RWPE1 (cell line): ENCODE measurements at regions not wholly inside any gene's neighbourhood (a gene's known extent, or its start where the extent isn't known, plus 50 kb on each side); places are given as distances from the start of the nearest gene placed in this dataset.
"Not testable (repeated sequence)": the region's sequence is repeated elsewhere in the genome, so short reads cannot be mapped to it uniquely, and the experiment has no call there.

Experiments used
- CTCF ChIA-PET: fragments of 350-600 bp; sonication (Branson Sonifier 250); formaldehyde crosslinking; extraction: SDS; loops from one replicate; lab custom pipeline; 2021; lab: Yijun Ruan, JAX
- POLR2A ChIA-PET: fragments of 400-600 bp; formaldehyde crosslinking; extraction: SDS; loops from one replicate; lab custom pipeline; 2020; ENCODE audit warnings: antibody characterized with exemption; ENCODE audit not compliant: low non-redundant PET; lab: Yijun Ruan, JAX
- DNase-seq: peaks from one replicate; pipeline ENCODE4 v3.0.0; 2012; ENCODE audit warnings: low spot score
- H3K27ac ChIP-seq: fragments of 450-650 bp; 2 replicates; pipeline ENCODE4 v1.5.1; 2017
- TF ChIP-seq, protein P1 (sequence below): fragments of 450-650 bp; conservative IDR thresholded peaks from 2 replicates; pipeline ENCODE4 v1.5.1; 2017; ENCODE audit warnings: low read depth, mild to moderate bottlenecking

- POLR2A ChIA-PET = no interaction called here
- TF ChIP-seq, protein P1, sequence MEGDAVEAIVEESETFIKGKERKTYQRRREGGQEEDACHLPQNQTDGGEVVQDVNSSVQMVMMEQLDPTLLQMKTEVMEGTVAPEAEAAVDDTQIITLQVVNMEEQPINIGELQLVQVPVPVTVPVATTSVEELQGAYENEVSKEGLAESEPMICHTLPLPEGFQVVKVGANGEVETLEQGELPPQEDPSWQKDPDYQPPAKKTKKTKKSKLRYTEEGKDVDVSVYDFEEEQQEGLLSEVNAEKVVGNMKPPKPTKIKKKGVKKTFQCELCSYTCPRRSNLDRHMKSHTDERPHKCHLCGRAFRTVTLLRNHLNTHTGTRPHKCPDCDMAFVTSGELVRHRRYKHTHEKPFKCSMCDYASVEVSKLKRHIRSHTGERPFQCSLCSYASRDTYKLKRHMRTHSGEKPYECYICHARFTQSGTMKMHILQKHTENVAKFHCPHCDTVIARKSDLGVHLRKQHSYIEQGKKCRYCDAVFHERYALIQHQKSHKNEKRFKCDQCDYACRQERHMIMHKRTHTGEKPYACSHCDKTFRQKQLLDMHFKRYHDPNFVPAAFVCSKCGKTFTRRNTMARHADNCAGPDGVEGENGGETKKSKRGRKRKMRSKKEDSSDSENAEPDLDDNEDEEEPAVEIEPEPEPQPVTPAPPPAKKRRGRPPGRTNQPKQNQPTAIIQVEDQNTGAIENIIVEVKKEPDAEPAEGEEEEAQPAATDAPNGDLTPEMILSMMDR = no peak
- no peak for DNase-seq
- no peak overlapping the region for H3K27ac ChIP-seq
- CTCF ChIA-PET = no interaction called here
Observed at GRCh38 chrX:7638078-7638710, 204.8 kb upstream of the VCX start.

GRCh38 chrX:7637066-7637465, 205.9 kb upstream of the VCX start:
- ChIA-PET POLR2A (no interaction called here), CTCF (no interaction called here)
- no peak for DNase-seq
- TF ChIP-seq, protein P1 = no peak
- no peak overlapping the region for H3K27ac ChIP-seq

DNA sequence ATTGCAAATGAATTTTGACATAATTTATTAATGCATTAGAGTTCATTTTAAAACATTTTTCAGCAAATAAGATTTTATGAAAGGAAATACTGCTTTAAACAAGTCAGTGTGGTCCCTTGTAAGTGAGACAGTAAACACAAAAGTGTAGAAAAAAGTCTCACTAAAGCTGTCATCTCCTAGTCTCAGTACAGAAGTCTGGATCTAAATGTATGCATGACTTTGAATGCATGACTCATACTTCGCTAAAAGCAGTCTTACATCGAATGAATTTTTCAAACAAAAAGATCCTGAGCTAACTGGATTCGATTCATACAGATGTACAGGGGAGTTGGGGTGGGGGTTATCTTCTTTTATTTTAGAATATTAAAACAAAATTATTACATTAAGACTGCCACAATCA, 207.4 kb upstream of the VCX start:
- TF ChIP-seq, protein P1 = no peak
- ChIA-PET CTCF (no interaction called here), POLR2A (no interaction called here)
- no peak overlapping the region for H3K27ac ChIP-seq
- DNase-seq = no peak

DNA sequence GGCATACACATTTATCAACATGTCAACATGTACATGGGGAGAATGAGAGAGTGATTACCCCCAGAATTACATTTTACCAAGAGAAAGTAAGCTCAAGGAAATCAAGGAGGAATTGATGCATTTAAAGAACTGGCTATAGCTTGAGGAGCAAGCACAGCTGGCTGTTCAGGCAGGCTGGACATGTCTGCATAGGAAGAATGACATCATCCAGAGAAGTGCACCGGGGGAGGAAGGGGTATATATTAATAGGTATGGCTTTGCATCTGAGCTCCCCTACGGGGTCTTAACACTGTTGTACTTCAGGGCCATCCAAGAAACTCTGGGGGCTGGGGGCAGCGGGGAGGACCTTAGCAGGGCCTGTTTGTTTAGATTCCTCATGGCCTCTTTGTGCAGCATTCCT, 222.4 kb upstream of the VCX start:
- H3K27ac ChIP-seq = no peak overlapping the region
- no peak for DNase-seq
- TF ChIP-seq, protein P1 = no peak
- CTCF ChIA-PET = no interaction called here
- POLR2A ChIA-PET = no interaction called here

GRCh38 chrX:7617994-7618393, 225.0 kb upstream of the VCX start:
- ChIA-PET POLR2A (no interaction called here), CTCF (no interaction called here)
- no peak for DNase-seq
- TF ChIP-seq, protein P1 = no peak
- H3K27ac ChIP-seq = no peak overlapping the region

DNA sequence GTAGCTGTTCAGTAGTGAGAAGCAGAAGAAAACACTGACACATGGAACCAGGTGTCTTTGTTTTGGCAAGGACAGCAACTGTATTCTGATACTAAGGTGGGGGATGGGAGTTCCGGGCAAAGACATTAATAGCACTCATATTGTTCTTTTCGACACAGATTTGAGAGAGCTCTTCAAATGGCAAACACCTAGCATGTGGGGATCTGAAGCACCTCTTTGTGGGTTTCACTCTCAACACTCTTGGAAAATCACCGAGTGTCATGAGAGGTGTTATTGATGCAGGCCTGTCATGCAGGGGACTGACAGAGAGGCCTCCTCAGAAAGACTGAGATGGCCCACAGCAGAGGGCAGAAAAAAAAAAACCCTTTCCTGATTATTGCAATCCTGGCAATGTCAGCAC, 228.4 kb upstream of the VCX start:
- CTCF ChIA-PET = no interaction called here

GRCh38 chrX:7608625-7609024, 234.3 kb upstream of the VCX start:
- CTCF ChIA-PET, DNase-seq, H3K27ac ChIP-seq, POLR2A ChIA-PET: not testable (repeated sequence)

More for the DNA sequence above, 228.4 kb upstream of the VCX start:
- no peak for DNase-seq
- H3K27ac ChIP-seq = no peak overlapping the region
- TF ChIP-seq, protein P1 = no peak
- POLR2A ChIA-PET = no interaction called here
